ENCODE measurements at regions not wholly inside any gene's neighbourhood (a gene's known extent, or its start where the extent isn't known, plus 50 kb on each side); places are given as distances from the start of the nearest gene placed in this dataset.

DNA sequence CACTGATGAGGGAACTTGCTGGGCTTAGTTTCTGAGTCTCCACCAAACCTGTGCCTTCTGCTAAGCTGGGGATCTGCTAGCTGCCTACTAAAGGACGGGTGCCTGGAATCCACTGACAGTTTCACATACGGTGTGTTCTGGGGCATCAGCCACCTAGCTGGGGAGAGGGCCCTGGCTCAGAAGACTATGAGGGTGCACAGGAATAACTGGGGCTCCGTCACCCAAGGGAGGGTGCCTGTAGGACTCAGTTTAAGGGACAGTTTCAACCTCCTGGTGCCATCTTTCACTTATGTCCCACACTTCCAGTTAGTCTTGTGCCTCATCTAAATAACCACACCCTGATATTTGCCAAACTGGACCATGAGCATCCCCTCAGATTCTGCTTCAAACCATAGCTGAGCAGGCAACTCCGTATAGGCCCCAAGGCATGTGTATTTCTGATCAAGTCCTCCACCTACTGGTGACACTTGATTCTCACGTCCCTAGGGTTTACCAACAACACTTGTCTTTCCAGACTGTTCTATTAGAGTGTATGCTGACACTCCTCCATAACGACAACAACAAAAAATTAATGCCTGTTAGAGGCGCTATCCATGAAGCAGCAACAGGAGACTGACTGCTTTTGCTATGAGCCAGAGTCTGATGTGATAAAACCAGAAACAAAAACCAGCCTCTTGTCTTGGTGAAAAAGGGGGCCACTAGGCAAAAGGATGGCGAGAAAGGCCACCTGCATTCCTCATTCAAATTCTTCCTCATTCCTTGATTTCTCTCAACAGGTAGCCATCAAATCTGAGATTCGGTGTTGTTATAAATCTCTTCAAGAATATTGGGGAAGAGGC, 55.0 kb upstream of the PAXBP1 start:
- TF ChIP-seq EZH2 (IDR thresholded peaks at IDR 0.05; ENCODE audit: low read length, missing control alignments) = no peak
- TF ChIP-seq, protein P1, sequence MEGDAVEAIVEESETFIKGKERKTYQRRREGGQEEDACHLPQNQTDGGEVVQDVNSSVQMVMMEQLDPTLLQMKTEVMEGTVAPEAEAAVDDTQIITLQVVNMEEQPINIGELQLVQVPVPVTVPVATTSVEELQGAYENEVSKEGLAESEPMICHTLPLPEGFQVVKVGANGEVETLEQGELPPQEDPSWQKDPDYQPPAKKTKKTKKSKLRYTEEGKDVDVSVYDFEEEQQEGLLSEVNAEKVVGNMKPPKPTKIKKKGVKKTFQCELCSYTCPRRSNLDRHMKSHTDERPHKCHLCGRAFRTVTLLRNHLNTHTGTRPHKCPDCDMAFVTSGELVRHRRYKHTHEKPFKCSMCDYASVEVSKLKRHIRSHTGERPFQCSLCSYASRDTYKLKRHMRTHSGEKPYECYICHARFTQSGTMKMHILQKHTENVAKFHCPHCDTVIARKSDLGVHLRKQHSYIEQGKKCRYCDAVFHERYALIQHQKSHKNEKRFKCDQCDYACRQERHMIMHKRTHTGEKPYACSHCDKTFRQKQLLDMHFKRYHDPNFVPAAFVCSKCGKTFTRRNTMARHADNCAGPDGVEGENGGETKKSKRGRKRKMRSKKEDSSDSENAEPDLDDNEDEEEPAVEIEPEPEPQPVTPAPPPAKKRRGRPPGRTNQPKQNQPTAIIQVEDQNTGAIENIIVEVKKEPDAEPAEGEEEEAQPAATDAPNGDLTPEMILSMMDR (conservative IDR thresholded peaks at IDR 0.05 in 1 of 2, IDR thresholded peaks at IDR 0.05 in 1 of 2; ENCODE audit: low read depth in 1 of 2, low read length in 2 of 2) = peak; percentile 60 to 69
